Testis (tissue), 2 donors: ENCODE measurements at regions not wholly inside any gene's neighbourhood (a gene's known extent, or its start where the extent isn't known, plus 50 kb on each side); places are given as distances from the start of the nearest gene placed in this dataset.

Source experiments
- POLR2A ChIP-seq: fragments of 450-650 bp; IDR thresholded peaks from one replicate; pipeline ENCODE4 v1.6.1; 2017; ENCODE audit warnings: antibody characterized with exemption, mild to moderate bottlenecking, moderate library complexity
- TF ChIP-seq, protein P1 (sequence below), 3 experiments: fragments of 450-650 bp in 2 of 3; fragments of 200-600 bp in 1 of 3; sonication (generic) in 1 of 3; IDR thresholded peaks; one replicate each; pipeline ENCODE4 v1.5.1; 2016 to 2019; ENCODE audit warnings: antibody characterized with exemption in 3 of 3, mild to moderate bottlenecking in 2 of 3, moderate library complexity in 1 of 3

DNA sequence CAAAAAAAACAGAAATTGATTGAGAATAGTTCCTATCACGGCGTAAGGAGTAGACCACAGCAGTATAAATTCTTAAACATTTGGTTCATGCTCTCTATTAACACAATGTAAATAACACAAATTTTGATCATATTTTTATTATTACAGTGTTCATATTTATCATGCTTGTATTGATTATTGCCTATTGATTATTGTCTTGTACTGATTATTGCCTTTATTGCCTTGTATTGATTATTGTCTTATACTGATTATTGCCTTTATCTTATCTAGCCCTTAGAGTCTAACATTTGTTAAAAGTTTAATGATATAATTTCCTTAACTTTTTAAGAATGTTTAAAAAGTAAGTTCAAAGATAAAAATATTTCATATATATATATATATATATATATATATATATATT, 460.7 kb downstream of the KCNT2 start:
- TF ChIP-seq, protein P1, sequence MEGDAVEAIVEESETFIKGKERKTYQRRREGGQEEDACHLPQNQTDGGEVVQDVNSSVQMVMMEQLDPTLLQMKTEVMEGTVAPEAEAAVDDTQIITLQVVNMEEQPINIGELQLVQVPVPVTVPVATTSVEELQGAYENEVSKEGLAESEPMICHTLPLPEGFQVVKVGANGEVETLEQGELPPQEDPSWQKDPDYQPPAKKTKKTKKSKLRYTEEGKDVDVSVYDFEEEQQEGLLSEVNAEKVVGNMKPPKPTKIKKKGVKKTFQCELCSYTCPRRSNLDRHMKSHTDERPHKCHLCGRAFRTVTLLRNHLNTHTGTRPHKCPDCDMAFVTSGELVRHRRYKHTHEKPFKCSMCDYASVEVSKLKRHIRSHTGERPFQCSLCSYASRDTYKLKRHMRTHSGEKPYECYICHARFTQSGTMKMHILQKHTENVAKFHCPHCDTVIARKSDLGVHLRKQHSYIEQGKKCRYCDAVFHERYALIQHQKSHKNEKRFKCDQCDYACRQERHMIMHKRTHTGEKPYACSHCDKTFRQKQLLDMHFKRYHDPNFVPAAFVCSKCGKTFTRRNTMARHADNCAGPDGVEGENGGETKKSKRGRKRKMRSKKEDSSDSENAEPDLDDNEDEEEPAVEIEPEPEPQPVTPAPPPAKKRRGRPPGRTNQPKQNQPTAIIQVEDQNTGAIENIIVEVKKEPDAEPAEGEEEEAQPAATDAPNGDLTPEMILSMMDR (IDR thresholded peaks at IDR 0.05), result no peak
- no peak for TF ChIP-seq POLR2A
